OCI-LY1 (cell line): ENCODE measurements at regions not wholly inside any gene's neighbourhood (a gene's known extent, or its start where the extent isn't known, plus 50 kb on each side); places are given as distances from the start of the nearest gene placed in this dataset.

Experiments
- H2AFZ ChIP-seq: fragments of 200-600 bp; sonication (generic), shearing (Covaris generic); 2 replicates; pipeline ENCODE4 v1.6.0; 2014; ENCODE audit warnings: antibody characterized with exemption, mild to moderate bottlenecking, low read length
- H3F3A ChIP-seq: fragments of 200-600 bp; sonication (generic), shearing (Covaris generic); 2 replicates; pipeline ENCODE4 v1.6.0; 2014; ENCODE audit warnings: mild to moderate bottlenecking, antibody characterized with exemption, low read length, moderate library complexity; ENCODE audit not compliant: insufficient read depth
- H3K27ac ChIP-seq: fragments of 200-600 bp; sonication (generic); 2 replicates; pipeline ENCODE4 v1.5.1; 2014; ENCODE audit warnings: low read length, mixed run types, mild to moderate bottlenecking, low read depth; ENCODE audit not compliant: poor library complexity, severe bottlenecking
- H3K27me3 ChIP-seq: fragments of 200-600 bp; sonication (generic); 2 replicates; pipeline ENCODE4 v1.6.0; 2014; ENCODE audit warnings: antibody characterized with exemption, mild to moderate bottlenecking, low read length, moderate library complexity; ENCODE audit not compliant: insufficient read depth
- H3K36me3 ChIP-seq: fragments of 200-600 bp; sonication (generic); 2 replicates; pipeline ENCODE4 v1.6.1; 2014; ENCODE audit warnings: mild to moderate bottlenecking, antibody characterized with exemption, low read length, moderate library complexity, mixed read lengths; ENCODE audit not compliant: insufficient read depth
- H3K4me1 ChIP-seq: fragments of 200-600 bp; sonication (generic); 2 replicates; pipeline ENCODE4 v1.5.1; 2014; ENCODE audit warnings: mild to moderate bottlenecking, low read length, moderate library complexity; ENCODE audit not compliant: insufficient read depth, severe bottlenecking
- H3K4me2 ChIP-seq: fragments of 200-600 bp; sonication (generic), shearing (Covaris generic); 2 replicates; pipeline ENCODE4 v1.6.1; 2014; ENCODE audit warnings: low read length
- H3K4me3 ChIP-seq: fragments of 200-600 bp; sonication (generic); 2 replicates; pipeline ENCODE4 v1.5.1; 2014; ENCODE audit warnings: low read length, low read depth, mild to moderate bottlenecking, mixed read lengths; ENCODE audit not compliant: poor library complexity, severe bottlenecking
- H3K79me2 ChIP-seq: fragments of 200-600 bp; shearing (Covaris generic); 2 replicates; pipeline ENCODE4 v1.6.1; 2016; ENCODE audit warnings: mixed run types, low read length, mixed read lengths; ENCODE audit not compliant: insufficient read depth
- H3K9ac ChIP-seq: fragments of 200-600 bp; sonication (generic), shearing (Covaris generic); 2 replicates; pipeline ENCODE4 v1.6.1; 2014; ENCODE audit warnings: mild to moderate bottlenecking, low read length, mixed read lengths
- H3K9me2 ChIP-seq: fragments of 200-600 bp; sonication (generic), shearing (Covaris generic); 2 replicates; pipeline ENCODE4 v1.6.1; 2014; ENCODE audit warnings: low read depth, mild to moderate bottlenecking, low read length, mixed read lengths
- H3K9me3 ChIP-seq: fragments of 200-600 bp; shearing (Covaris generic); 2 replicates; pipeline ENCODE4 v1.6.1; 2014; ENCODE audit warnings: low read length, mixed read lengths
- H4K20me1 ChIP-seq: fragments of 200-600 bp; sonication (generic), shearing (Covaris generic); 2 replicates; pipeline ENCODE4 v1.6.0; 2016; ENCODE audit warnings: mild to moderate bottlenecking, low read length; ENCODE audit not compliant: insufficient read depth
- EZH2 ChIP-seq: fragments of 200-600 bp; sonication (generic), shearing (Covaris generic); IDR thresholded peaks from 2 replicates; pipeline ENCODE4 v1.8.0; 2017; ENCODE audit warnings: borderline replicate concordance, mixed run types, mild to moderate bottlenecking, antibody characterized with exemption, low read length, moderate library complexity, mixed read lengths
- TF ChIP-seq, protein P1 (sequence below): fragments of 200-600 bp; sonication (generic), shearing (Covaris generic); IDR thresholded peaks from 2 replicates; pipeline ENCODE4 v1.5.1; 2017; ENCODE audit warnings: mild to moderate bottlenecking, antibody characterized with exemption, low read length, moderate library complexity, mixed read lengths

DNA sequence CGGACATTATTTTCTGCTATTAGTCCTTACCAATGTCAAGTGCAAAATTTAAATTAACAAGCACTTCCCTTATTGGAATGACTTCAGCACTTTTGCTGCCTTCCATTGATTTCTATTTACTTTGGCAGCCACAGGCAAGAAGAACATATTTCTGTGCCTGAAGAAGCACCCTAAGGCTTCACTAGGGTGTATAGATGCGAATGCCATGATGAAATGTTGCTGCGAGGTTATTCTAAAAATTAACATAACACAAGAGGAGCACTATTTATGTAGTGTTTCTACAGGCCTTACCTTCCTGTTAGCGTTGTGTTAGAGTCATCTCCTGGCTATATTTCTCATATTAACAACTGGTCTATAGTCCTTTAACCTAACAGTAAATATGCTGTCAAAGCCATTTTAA lies 365.0 kb upstream of the HNRNPA3 start:
- no peak overlapping the region for H3K4me3 ChIP-seq
- H3K4me2 ChIP-seq: no peak overlapping the region
- no peaks in the 10 kb centered on the region for H4K20me1 ChIP-seq
- no peaks in the 10 kb centered on the region for H3F3A ChIP-seq
- H2AFZ ChIP-seq: no peak overlapping the region
- H3K9me2 ChIP-seq: no peaks in the 10 kb centered on the region
- H3K79me2 ChIP-seq: no peaks in the 10 kb centered on the region
- H3K4me1 ChIP-seq: no peaks in the 10 kb centered on the region
- no peaks in the 10 kb centered on the region for H3K36me3 ChIP-seq
- H3K27ac ChIP-seq: no peak overlapping the region
- no peaks in the 10 kb centered on the region for H3K9me3 ChIP-seq
- TF ChIP-seq EZH2: no peak
- TF ChIP-seq, protein P1, sequence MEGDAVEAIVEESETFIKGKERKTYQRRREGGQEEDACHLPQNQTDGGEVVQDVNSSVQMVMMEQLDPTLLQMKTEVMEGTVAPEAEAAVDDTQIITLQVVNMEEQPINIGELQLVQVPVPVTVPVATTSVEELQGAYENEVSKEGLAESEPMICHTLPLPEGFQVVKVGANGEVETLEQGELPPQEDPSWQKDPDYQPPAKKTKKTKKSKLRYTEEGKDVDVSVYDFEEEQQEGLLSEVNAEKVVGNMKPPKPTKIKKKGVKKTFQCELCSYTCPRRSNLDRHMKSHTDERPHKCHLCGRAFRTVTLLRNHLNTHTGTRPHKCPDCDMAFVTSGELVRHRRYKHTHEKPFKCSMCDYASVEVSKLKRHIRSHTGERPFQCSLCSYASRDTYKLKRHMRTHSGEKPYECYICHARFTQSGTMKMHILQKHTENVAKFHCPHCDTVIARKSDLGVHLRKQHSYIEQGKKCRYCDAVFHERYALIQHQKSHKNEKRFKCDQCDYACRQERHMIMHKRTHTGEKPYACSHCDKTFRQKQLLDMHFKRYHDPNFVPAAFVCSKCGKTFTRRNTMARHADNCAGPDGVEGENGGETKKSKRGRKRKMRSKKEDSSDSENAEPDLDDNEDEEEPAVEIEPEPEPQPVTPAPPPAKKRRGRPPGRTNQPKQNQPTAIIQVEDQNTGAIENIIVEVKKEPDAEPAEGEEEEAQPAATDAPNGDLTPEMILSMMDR: no peak
- no peaks in the 10 kb centered on the region for H3K27me3 ChIP-seq
- no peak overlapping the region for H3K9ac ChIP-seq

DNA sequence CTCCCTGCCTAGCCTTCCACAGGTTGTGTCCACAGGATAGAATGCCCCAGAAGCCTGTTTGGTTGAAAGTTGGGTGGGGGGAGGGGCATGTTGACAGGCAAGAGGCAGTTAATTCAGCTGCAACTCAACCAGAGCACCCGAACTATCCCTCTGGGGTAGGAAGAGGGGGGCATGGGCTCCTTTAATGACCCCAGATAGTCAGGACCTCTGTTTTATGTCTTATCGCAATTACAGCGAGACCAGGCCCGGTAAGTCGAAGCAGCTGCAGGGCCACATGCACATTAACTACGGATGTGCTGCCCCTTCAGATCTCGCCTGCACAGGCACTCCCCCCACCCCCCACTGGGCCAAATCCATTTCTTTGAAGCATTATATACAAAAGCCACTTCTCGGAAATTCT lies 363.8 kb upstream of the HNRNPA3 start:
- no peak overlapping the region for H2AFZ ChIP-seq

DNA sequence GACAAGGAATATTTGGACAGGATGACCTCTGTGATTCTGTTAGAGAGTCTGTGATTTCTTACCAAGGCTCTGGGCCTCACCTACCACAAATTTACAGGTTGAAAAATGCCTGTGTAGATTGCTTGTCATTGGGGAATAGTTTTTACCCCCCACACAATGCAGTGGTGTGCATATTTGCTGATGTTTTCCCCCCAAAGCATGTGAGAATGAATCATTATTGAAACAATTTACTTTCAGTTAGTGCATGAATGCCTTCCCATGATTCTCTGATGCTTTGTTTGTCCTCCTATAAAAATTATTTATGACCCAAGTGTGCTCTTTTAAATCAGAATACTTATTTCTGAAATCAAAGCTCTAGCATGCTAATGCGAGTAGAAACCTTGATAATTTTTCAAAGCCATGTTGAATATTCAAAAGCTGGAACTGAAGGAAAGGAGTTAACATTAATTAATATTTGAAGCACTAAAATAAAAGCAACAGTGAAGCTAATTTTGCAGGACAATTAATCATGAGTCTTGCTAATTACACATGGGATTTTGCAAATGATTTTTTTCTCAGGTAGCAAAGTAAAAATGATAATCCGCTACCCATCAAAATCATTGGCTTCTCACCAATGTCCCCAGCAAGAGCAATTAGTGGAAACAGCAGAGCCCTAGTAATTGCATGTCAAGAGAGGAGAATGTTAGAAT lies 361.2 kb upstream of the HNRNPA3 start:
- H3K4me2 ChIP-seq: no peak overlapping the region
- H3K36me3 ChIP-seq: no peaks in the 10 kb centered on the region
- no peaks in the 10 kb centered on the region for H3F3A ChIP-seq
- no peak overlapping the region for H2AFZ ChIP-seq
- TF ChIP-seq EZH2: no peak
- TF ChIP-seq, protein P1: no peak
- H3K4me1 ChIP-seq: no peaks in the 10 kb centered on the region
- no peak overlapping the region for H3K27ac ChIP-seq
- no peak overlapping the region for H3K4me3 ChIP-seq
- no peaks in the 10 kb centered on the region for H3K79me2 ChIP-seq
- no peaks in the 10 kb centered on the region for H3K9me3 ChIP-seq
- no peaks in the 10 kb centered on the region for H3K9me2 ChIP-seq
- H3K9ac ChIP-seq: no peak overlapping the region
- no peaks in the 10 kb centered on the region for H4K20me1 ChIP-seq
- no peaks in the 10 kb centered on the region for H3K27me3 ChIP-seq

More for the DNA sequence above, 363.8 kb upstream of the HNRNPA3 start:
- H3K4me1 ChIP-seq: no peaks in the 10 kb centered on the region
- TF ChIP-seq, protein P1: no peak
- TF ChIP-seq EZH2: no peak
- H3K36me3 ChIP-seq: no peaks in the 10 kb centered on the region
- H3K9ac ChIP-seq: no peak overlapping the region
- no peaks in the 10 kb centered on the region for H3K27me3 ChIP-seq
- no peaks in the 10 kb centered on the region for H3F3A ChIP-seq
- H3K9me2 ChIP-seq: no peaks in the 10 kb centered on the region
- no peaks in the 10 kb centered on the region for H3K9me3 ChIP-seq
- no peak overlapping the region for H3K4me2 ChIP-seq
- no peaks in the 10 kb centered on the region for H4K20me1 ChIP-seq
- no peak overlapping the region for H3K27ac ChIP-seq
- H3K4me3 ChIP-seq: no peak overlapping the region
- H3K79me2 ChIP-seq: no peaks in the 10 kb centered on the region
